Fibroblast of the aortic adventitia (primary cell): ENCODE measurements at regions not wholly inside any gene's neighbourhood (a gene's known extent, or its start where the extent isn't known, plus 50 kb on each side); places are given as distances from the start of the nearest gene placed in this dataset.

Experiments used
- DNase-seq: peaks from one replicate; pipeline ENCODE4 v3.0.0-alpha.2; 2010; ENCODE audit warnings: low read depth
- H3K4me3 ChIP-seq: 2 replicates; pipeline ENCODE4 v1.5.1; 2011; ENCODE audit warnings: low read depth, mild to moderate bottlenecking, control low read depth, low read length, moderate library complexity
- CTCF ChIP-seq: IDR thresholded peaks from 2 replicates; pipeline ENCODE4 v1.5.1; 2011; ENCODE audit warnings: mild to moderate bottlenecking, low read length, control low read depth, inconsistent platforms; ENCODE audit not compliant: insufficient read depth

GRCh38 chr10:114879541-114880158, 58.1 kb downstream of the FHIP2A start:
- DNase-seq = peak; percentile 36
- peak; percentile 66 for TF ChIP-seq CTCF
- no peak overlapping the region for H3K4me3 ChIP-seq

GRCh38 chr10:114881417-114881816, 56.6 kb upstream of the TRUB1 start:
- no peak overlapping the region for H3K4me3 ChIP-seq
- DNase-seq = no peak
- TF ChIP-seq CTCF = no peak

- no peak for TF ChIP-seq CTCF
- H3K4me3 ChIP-seq = no peak overlapping the region
- no peak for DNase-seq
Observed at GRCh38 chr10:114881901-114882300, 56.1 kb upstream of the TRUB1 start.

GRCh38 chr10:114885443-114885842, 52.6 kb upstream of the TRUB1 start:
- no peak overlapping the region for H3K4me3 ChIP-seq
- DNase-seq = no peak
- no peak for TF ChIP-seq CTCF
